GM12892 (cell line): ENCODE measurements at regions not wholly inside any gene's neighbourhood (a gene's known extent, or its start where the extent isn't known, plus 50 kb on each side); places are given as distances from the start of the nearest gene placed in this dataset.

ENCODE experiments used
- POLR2A ChIP-seq: IDR thresholded peaks from 2 replicates; pipeline ENCODE4 v1.6.1; 2011; ENCODE audit warnings: low read depth, low read length, control low read depth
- POLR2AphosphoS5 ChIP-seq: IDR thresholded peaks from 2 replicates; pipeline ENCODE4 v1.6.1; 2011; ENCODE audit warnings: low read depth, low read length, control low read depth
- TAF1 ChIP-seq: IDR thresholded peaks from 2 replicates; pipeline ENCODE4 v1.6.1; 2011; ENCODE audit warnings: low read depth, mild to moderate bottlenecking, control low read depth, low read length, borderline replicate concordance

DNA sequence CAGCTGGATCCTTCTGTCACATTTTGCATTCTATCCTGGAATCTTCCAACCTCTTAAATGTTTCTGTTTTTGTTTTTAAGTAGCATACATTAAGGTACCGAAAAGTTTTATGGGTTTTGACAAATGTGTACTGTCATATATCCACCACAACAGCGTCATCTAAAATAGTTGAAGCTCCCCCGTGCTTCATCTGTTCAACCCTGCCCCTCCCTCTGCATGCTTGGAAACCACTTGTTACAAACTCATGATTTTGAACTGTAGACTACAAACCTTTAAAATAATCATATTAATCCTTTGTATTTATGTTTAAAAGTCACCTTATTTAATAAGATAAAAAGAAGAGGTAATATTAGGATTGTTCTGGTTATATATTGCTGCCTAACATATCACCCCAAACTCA lies 182.8 kb upstream of the SMIM30 start:
- TF ChIP-seq POLR2AphosphoS5 (no peak), TAF1 (no peak), POLR2A (no peak)
